A673 (cell line): ENCODE measurements at regions not wholly inside any gene's neighbourhood (a gene's known extent, or its start where the extent isn't known, plus 50 kb on each side); places are given as distances from the start of the nearest gene placed in this dataset.

Source experiments
- CTCF ChIP-seq: fragments of 300-800, 200-600 bp; sonication (generic); conservative IDR thresholded peaks from 2 replicates; pipeline ENCODE4 v1.5.1; 2017; ENCODE audit warnings: low read depth, mild to moderate bottlenecking, antibody characterized with exemption, low read length, moderate library complexity, mixed read lengths
- EZH2 ChIP-seq: fragments of 200-600 bp; sonication (generic); IDR thresholded peaks from 2 replicates; pipeline ENCODE4 v1.6.1; 2017; ENCODE audit warnings: borderline replicate concordance, low read depth, mild to moderate bottlenecking, mixed read lengths, antibody characterized with exemption, low read length; ENCODE audit not compliant: poor library complexity, severe bottlenecking

GRCh38 chr9:110089681-110090370 lies 118.1 kb downstream of the C9orf152 start:
- TF ChIP-seq CTCF (no peak), EZH2 (no peak)
